GM21717 (cell line): ENCODE measurements at regions not wholly inside any gene's neighbourhood (a gene's known extent, or its start where the extent isn't known, plus 50 kb on each side); places are given as distances from the start of the nearest gene placed in this dataset.
A peak's percentile ranks its signal among the peaks of the same experiment; 100 is the strongest.

Experiments used
- ATAC-seq: cut with Tn5 transposase; IDR thresholded peaks from one replicate; pipeline ENCODE4 v1.9.1; 2021; ENCODE audit warnings: mild to moderate bottlenecking, moderate library complexity; ENCODE audit not compliant: unreplicated experiment

DNA sequence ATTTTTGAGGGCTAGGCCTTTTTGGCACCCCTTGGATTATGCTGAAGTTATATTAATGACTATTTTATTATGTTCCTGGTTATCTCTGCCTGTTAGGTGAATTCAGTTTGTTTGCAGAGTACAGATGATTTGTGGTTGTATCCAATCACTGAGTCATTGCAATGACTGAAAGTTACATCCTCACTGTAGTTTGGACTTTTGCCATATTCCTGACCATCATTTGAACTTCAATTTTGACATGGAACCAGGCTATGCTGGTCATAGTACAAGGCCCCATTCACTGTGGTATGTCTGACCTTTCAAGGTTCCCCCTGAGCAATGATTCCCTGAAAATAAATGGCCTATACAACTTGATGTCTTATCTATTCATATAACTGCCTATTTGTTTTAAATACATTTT lies 621.0 kb downstream of the CCER1 start:
- no peak for ATAC-seq

DNA sequence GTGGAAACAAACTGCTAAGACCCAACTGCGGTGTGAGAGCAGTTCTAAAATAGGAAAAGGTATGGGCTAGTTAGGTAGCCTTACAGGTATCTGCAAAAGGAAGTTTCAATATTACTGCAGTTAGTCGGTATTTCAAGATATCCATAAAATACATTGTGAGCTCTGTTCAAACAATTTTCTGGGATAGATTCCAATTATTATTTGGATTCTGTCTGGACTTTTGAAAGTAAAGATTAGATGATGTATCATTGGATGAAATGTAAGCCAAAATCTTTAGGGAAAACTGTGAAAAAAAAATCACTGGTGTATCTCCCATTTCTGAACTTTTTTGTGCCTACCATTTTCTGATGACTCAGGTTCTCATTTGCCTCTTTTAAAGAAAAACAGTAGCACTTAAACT lies 621.6 kb downstream of the CCER1 start:
- no peak for ATAC-seq

DNA sequence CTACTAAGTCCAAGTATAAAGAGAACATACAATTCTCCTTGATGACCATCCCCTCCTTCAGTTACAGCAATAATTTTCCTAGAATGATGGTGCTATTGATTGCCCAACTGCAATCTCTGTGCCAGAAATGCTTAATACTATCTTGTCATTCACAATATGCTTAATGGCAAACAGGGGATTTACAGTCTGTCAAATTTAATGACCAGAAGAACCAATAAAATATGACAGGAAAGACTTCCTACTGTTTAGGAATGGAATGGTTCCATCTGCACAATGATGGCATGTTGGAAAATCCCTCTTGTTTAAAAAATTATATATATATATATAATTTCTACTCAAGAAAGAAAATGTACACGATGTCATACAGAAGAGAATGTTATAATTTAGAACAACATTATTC lies 623.2 kb downstream of the CCER1 start:
- ATAC-seq: no peak

DNA sequence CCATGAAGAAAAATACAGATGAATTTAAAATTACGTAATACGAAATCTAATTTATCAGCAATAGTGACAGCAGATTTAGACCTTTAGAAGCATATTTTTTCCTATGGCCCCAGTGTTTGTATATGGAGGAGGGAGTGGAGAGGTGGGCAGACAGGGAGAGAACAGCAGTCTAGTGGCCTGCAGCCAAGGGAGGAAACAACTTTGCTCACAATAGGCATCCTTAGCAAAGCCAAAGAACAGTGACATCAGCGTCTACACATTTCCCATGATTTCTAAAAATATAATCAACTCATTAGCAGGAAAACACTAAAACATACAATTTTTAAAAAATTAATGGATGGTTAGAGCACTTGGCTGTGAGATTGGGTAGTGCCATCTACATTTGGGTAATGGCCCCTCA lies 622.6 kb upstream of the ATP2B1 start:
- ATAC-seq: no peak

DNA sequence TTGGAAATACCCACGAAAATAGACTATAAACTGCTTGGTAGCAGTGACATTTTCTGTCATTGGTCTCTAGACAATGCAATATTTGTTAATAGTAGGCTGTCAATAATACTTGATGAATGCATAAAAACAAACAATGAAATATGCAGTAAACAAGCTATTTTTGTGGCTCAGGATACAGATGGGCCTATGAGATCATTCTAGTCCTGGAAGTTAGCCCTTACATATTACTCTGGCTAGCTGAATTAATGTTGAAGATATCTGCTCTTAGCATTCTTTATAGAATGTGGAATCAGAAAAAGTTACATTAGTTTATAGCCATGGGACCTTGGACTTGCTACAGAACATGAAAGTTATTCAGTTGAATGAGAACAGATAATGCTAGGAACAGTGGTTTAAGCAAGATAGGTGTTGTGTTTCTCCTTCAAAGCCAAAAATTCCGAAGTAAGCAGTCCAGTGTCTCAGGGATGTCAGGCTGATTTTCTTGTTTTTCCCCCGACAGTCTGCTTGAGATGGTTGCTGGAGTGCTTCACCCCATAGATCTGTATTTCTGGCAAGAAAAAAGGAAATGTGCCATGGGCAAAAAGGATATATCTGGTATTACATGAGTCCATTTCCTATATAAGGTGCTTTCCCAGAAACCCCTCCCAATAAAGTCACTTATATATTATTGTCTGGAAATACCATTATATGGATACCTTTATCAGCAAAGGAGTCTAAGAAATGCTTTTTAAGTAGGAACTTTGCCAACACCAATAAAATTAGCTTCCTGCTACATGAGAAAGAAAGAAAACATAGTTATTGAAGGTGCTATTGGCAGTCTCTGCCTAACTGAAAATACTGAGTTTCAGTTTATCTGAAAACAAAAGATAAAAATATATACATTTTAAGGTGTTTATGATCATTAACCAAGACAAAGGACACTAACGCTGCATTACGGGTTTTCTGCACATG lies 619.4 kb upstream of the ATP2B1 start:
- ATAC-seq: no peak

DNA sequence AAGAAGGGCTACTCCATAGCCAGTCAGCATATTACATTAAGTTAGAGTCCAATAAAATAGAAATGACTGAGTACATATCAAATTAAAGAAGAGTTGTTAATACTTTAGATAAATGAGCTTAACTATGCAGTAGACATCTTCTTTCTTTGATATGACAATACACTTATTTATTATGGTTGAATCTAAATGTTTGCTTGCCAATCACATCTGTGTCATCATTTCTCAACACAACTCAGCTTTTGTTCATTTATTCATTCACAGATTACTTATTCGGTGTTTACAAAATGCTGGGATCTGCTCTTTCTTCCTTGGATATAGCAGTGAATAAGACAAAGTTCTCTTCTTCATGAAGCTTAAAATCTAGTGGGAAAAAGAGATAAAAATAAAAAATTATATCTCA lies 614.6 kb upstream of the ATP2B1 start:
- no peak for ATAC-seq

DNA sequence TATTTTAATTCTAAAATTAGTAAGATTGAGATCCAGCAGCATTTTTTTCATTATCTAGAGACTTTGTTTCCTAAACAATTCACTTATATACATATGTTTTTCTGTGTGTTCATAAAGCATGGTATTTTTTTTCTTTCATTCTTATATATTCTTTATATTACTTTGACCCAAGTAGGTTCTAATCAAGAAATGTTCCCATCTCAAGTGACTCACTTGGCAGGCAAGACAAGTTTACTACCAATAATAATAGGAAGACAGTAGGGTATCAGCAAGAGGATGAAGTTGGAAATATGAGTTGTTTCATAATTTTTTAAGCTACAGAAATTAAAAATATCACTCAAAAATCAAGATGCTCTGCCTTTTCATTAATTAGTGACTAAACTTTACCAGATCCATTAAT lies 613.4 kb upstream of the ATP2B1 start:
- ATAC-seq: no peak

DNA sequence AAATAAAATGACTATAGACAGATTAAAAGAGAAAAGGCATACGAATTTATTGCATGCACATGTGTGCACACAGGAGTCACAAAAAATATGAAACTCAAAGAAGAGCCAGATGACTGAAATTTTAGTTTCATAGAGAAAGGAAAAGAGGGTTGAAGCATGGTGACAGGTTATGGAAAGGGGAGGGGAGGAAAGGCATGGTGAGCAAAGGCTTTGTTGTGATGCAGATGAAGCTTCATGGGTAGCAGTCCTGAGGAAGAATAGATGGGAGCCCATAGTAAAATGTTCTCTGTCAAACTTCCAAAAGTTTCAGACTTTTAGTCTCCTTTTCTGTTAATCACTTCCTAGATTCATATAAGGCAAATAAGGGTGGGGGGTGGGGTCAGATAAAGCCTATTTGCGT lies 612.7 kb upstream of the ATP2B1 start:
- ATAC-seq: no peak

DNA sequence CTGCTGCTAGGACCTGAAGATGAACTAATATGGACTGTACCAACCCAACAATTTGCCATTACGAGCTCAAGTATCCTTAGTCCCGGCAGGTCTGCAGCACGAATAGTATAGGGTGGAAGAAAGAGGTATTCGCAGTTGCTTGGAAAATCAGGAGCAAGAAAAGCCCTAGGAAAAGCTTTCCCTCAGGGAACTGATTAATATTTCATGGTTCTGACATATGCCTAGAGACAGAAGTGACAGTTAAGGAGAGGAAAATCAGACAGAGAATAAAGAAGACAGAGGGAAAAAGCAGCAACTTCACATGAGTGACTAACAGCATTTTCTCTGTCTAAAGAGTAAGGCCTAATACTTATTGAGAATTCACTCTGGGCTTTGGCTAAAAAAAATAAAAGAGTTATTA lies 602.9 kb upstream of the ATP2B1 start:
- no peak for ATAC-seq

DNA sequence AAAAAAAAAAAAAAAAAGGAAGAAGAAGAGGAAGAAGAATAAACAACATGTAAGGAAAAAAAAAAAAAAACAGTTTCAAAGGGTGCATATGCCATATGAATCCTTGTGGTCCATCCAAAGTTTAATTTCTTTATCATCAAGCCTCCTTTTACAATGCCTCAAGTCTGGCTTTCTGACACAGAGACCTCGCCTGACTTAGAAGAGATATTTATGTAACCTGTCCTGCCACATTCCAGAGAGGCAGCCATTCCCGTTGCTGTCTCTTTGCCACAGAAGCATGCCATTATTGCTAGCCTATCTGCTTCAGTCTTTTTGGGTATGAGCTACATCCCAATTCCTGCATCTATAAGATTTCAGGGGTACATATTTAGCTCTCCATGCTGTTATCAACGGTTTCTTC lies 596.7 kb upstream of the ATP2B1 start:
- no peak for ATAC-seq

DNA sequence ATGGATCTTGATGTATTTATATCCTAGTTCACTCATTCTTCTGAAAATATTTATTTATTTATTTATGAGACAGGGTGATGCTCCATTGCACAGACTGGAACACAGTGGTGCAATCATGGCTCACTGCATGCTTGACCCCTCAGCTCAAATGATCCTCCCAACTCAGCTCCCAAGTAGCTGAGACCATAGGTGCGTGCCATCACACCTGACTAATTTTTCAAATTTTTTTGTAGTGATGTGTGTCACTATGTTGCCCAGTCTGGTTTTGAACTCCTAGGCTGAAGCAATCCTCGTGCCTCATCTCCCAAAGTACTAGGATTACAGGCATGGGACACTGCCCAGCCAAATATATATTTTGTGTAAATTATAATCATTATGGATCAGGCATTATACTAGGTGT lies 595.6 kb upstream of the ATP2B1 start:
- ATAC-seq: no peak

DNA sequence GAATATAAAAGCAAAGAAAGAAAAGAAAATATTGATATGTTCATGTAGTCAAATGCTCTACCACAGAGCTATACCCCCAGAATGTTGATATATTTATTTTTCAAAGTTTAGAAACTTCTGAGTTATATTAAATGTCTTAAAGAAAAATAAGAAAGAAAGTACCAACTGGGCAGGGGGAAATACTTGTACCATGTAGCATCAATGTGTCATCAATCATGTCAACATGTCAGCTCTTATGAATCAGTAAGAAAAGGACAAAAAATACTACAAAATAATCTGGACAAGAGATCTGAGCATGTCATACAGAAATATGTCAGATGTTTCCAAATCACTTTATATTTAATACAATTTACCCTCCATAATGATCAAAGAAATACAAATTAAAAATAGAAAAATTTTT lies 595.1 kb upstream of the ATP2B1 start:
- ATAC-seq: no peak

DNA sequence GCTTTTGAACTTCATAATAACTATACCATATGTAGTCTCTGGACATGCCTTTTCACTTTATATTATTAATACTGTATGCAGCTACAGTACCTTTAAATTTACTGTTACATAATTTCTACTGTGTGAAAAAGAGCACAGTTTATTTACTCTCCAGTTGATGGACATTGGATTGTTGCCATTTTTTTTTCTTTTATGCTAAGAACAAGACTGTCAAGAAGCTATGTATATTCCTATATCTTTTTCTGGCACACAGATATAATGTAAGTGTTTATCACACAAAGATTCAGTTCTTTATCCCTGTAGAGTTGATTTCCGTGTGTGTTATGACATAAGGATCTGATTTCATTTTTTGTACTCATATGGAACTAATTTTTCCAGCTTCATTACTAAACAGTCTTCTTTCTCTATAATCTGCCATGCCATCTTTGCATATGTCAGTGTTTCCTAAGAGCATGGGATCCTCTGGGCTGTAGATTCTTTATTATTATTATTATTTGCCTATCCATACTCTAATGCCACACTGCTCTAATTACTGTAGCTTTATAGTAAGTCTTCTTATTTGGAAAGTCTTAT lies 593.0 kb upstream of the ATP2B1 start:
- no peak for ATAC-seq

DNA sequence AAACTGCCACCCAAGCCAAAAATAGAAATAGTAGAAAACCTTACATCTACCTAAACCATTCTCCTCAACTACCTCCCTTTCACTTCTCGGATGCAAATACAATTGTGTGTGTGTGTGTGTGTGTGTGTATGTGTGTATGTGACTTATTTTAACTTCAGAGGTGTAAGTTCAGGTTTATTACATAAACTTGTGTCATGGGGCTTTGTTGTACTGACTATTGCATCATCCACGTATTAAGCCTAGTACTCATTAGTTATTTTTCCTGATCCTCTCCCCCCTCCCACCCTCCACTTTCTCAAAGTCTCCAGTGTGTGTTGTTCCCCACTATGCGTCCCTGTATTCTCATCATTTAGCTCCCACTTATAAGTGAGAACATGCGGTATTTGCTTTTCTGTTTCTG lies 592.5 kb upstream of the ATP2B1 start:
- ATAC-seq: no peak

DNA sequence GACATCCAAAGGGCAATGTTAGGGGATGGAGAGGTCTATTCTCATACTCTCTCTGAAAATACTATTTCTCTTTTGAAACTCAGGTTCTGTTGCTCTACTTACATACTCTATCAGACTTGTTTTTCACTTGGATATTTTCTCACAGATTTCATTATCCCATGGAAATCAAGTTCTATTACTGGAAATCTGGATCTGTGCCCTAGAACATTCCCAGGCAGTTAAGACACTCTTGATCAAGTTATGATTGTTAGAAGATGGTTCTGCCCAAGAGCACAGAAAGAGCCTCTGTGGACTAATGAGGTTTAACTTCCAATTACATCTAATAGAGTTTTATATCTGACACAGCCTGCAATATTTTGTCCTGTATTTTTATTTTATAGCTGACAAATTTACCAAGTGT lies 591.0 kb upstream of the ATP2B1 start:
- ATAC-seq: no peak

DNA sequence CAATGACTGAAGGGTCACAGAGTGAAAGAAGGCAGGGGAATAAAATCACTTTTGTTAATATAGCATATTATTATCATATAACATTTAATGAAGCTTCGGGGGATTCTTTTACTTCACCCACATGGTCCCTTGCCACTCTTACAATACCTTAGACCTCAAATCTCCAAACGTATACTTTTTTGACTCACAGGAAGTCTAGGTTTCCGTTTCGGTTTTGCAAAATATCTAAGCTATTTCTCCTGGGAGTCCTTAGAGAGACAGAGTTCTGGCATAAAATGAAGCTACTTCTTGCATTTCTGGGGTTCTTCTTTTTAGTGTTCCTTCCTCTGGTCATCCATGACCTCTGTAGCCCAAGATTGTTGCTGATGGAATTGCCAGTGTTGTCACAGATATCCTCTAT lies 590.5 kb upstream of the ATP2B1 start:
- peak; percentile 99 for ATAC-seq

DNA sequence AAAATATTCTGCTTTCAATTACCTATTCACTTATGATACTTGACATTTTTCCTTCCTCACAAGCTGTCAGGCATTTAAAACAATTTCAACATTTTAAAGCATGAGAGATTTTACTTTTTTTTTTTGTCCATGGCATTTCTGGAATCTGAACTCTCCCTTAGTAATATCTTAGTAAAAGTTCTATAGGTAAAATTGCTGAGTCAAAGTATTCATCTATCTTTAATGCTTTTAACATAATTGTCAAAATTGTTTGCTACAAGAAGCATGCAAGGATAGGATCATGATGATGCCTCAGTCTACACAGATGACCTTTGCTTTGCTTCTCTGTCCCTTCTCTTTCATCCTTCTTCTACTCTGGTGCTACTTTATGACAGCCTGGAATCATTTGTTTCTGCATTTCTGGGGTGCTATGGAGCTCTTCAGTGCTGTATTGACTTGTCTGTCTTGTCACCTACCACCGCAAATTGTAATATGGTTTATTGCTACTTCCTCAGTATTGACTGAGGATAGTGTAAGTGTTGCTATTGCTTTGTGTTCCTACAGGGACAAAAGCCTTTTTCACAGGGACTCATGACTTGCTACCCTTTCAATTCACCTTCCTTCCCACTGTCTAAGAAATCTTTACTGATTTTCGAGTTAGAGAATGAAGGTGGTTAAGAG lies 589.8 kb upstream of the ATP2B1 start:
- ATAC-seq: no peak

DNA sequence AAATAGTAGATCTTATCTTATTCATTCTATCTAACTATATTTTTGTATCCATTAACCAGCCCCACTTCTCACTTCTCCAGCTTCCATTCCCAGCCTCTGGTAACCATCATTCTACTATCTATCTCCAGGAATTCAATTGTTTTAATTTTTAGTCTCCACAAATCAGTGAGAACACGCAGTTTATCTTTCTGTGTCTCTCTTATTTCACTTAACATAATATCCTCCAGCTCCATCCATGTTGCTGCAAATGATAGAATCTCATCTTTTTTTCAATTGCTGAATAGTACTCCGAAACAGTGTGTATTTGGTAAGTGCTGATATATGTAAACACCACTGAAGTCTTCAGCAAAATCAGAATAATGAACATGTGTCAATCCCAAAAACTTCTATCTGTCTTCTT lies 587.2 kb upstream of the ATP2B1 start:
- ATAC-seq: no peak

DNA sequence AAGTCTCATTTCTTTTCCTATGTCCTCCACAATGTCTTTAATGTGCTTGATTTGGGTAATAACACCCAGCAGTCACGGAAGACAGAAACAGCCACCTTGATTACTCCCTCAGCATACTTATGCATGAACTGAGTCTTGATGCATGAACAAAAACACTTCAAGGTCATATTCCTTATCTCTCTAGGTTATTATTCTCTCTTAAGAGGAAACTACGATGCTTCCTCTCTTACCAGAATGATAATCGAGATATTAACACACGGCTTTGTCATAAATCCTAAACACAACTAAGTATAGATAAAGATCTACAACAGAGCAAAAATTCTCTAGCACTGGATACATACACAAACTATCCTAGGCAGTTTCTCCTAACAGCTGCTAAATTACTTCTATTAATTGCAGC lies 583.5 kb upstream of the ATP2B1 start:
- no peak for ATAC-seq

DNA sequence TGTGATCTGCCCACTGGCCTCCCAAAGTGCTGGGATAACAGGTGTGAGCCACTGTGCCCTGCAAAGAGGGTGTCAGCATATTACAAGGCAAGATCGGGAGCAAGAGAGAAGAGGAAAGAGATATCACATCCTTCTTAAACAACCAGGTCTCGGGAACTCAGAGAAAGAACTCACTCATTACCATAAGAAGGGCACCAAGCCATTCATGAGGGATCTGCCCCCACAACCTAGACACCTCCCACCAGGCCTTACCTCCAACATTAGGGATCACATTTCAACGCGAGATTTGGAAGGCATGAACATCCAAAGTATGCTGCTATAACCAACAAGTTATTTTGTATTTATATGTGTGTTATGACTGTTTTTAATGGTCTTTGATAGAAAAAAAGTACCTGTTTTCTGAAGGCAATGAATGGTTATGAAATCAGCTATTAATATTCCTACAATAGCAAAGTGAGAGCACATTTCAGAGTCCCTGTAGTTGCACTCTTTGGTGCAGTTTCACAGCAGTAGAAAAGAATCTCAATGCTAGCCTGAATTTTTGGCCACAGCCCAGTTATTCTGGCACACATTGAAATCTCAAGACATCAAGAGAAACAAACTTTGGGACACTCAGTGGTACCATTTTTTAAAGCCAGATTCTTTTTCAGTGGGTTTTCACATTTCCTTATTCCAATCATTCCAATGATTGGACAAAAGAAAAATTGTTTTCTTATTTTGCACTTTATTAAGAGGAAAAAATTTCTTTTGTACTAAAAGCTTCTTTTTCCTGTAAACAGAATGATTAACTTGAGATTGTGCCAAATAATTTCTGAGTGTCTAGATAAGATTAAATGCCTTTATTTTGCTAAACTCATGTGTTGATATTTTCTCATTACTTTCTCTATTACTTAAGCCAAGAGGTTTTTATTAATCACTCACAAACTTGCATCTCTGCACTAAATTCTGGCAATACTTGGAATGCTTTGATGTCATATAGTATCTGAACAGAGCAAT lies 582.6 kb upstream of the ATP2B1 start:
- ATAC-seq: no peak

DNA sequence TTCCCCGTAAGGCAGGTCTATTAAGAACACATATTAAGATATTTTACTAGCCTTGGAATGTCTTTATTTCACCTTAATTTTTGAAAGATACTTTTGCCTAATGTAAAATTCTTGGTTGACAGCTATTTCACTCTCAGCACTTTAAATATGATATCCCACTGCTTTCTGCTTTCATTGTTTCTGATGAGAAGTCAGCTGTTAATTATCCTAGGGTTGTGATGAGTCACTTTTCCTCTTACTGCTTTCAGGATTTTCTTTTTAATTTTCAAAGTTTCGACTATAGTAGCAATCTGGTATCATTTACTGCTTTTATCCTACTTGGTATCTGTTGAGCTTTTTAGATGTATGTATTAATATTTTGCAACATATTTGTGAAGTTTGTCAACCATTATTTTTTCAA lies 578.9 kb upstream of the ATP2B1 start:
- no peak for ATAC-seq
